Renal cortex interstitium (tissue), 11 donors: ENCODE measurements at regions not wholly inside any gene's neighbourhood (a gene's known extent, or its start where the extent isn't known, plus 50 kb on each side); places are given as distances from the start of the nearest gene placed in this dataset.
A peak's percentile ranks its signal among the peaks of the same experiment; 100 is the strongest.
"Not testable (repeated sequence)": the region's sequence is repeated elsewhere in the genome, so short reads cannot be mapped to it uniquely, and the experiment has no call there.

Experiments used
- DNase-seq, 11 donors: peaks; one replicate each; pipeline ENCODE4 v3.0.0-alpha.2; 2013; ENCODE audit warnings: low read depth in 9 of 11, low spot score in 4 of 11; ENCODE audit errors: extremely low read depth in 1 of 11

GRCh38 chr5:117160391-117160790 lies 585.8 kb upstream of the SEMA6A start:
- DNase-seq, result peak in 8 of 11 donors; percentile 13 to 60 (median 20)

- DNase-seq, result no peak
Observed at GRCh38 chr5:117149312-117149711, 574.7 kb upstream of the SEMA6A start.

GRCh38 chr5:117144086-117144485 lies 569.5 kb upstream of the SEMA6A start:
- no peak for DNase-seq

GRCh38 chr5:117143406-117143805 lies 568.8 kb upstream of the SEMA6A start:
- no peak for DNase-seq

GRCh38 chr5:117138523-117138922 lies 563.9 kb upstream of the SEMA6A start:
- DNase-seq, result no peak

GRCh38 chr5:117135851-117136250 lies 561.2 kb upstream of the SEMA6A start:
- no peak for DNase-seq

GRCh38 chr5:117133198-117133597 lies 558.6 kb upstream of the SEMA6A start:
- DNase-seq, result no peak

GRCh38 chr5:117131876-117132275 lies 557.3 kb upstream of the SEMA6A start:
- no peak for DNase-seq

GRCh38 chr5:117131048-117131679 lies 556.5 kb upstream of the SEMA6A start:
- DNase-seq, result no peak

GRCh38 chr5:117118499-117118898 lies 543.9 kb upstream of the SEMA6A start:
- DNase-seq, result no peak

- DNase-seq, result not testable (repeated sequence)
Observed at GRCh38 chr5:117117314-117117713, 542.7 kb upstream of the SEMA6A start.

GRCh38 chr5:117110548-117110947 lies 535.9 kb upstream of the SEMA6A start:
- no peak for DNase-seq

- DNase-seq, result no peak
Observed at GRCh38 chr5:117107859-117108258, 533.2 kb upstream of the SEMA6A start.

GRCh38 chr5:117103703-117104102 lies 529.1 kb upstream of the SEMA6A start:
- no peak for DNase-seq

GRCh38 chr5:117102591-117102990 lies 528.0 kb upstream of the SEMA6A start:
- DNase-seq, result no peak

- no peak for DNase-seq
Observed at GRCh38 chr5:117100176-117100575, 525.6 kb upstream of the SEMA6A start.

- DNase-seq, result no peak
Observed at GRCh38 chr5:117098094-117098493, 523.5 kb upstream of the SEMA6A start.

GRCh38 chr5:117095346-117096332 lies 521.0 kb upstream of the SEMA6A start:
- no peak for DNase-seq

GRCh38 chr5:117094114-117094815 lies 519.6 kb upstream of the SEMA6A start:
- no peak for DNase-seq

GRCh38 chr5:117093653-117094052 lies 519.0 kb upstream of the SEMA6A start:
- no peak for DNase-seq
